Osteoblast (primary cell): ENCODE measurements at regions not wholly inside any gene's neighbourhood (a gene's known extent, or its start where the extent isn't known, plus 50 kb on each side); places are given as distances from the start of the nearest gene placed in this dataset.

Experiments used
- DNase-seq: peaks from one replicate; pipeline ENCODE4 v3.0.0; 2011; ENCODE audit warnings: low spot score, mixed read lengths; ENCODE audit not compliant: insufficient read length; ENCODE audit errors: missing footprints
- H2AFZ ChIP-seq: 2 replicates; pipeline ENCODE4 v1.6.0; 2011; ENCODE audit warnings: mild to moderate bottlenecking, low read length
- H3K27ac ChIP-seq: 2 replicates; pipeline ENCODE4 v1.5.1; 2011; ENCODE audit warnings: mild to moderate bottlenecking, low read depth, low read length, moderate library complexity
- H3K27me3 ChIP-seq: 2 replicates; pipeline ENCODE4 v1.6.0; 2012; ENCODE audit warnings: mild to moderate bottlenecking, control low read depth, inconsistent platforms, low read length, moderate library complexity; ENCODE audit not compliant: insufficient read depth
- H3K36me3 ChIP-seq: 2 replicates; pipeline ENCODE4 v1.5.1; 2011; ENCODE audit warnings: mild to moderate bottlenecking, low read length, control low read depth, moderate library complexity; ENCODE audit not compliant: insufficient read depth
- H3K4me1 ChIP-seq: 2 replicates; pipeline ENCODE4 v1.5.1; 2011; ENCODE audit warnings: mild to moderate bottlenecking, low read length, control low read depth, moderate library complexity; ENCODE audit not compliant: insufficient read depth
- H3K4me2 ChIP-seq: 2 replicates; pipeline ENCODE4 v1.6.0; 2011; ENCODE audit warnings: mild to moderate bottlenecking, low read length; ENCODE audit not compliant: insufficient read depth
- H3K4me3 ChIP-seq: fragments of 200-600 bp; sonication (generic); 3 replicates; pipeline ENCODE4 v1.5.1; 2012; ENCODE audit warnings: mild to moderate bottlenecking, low read length, inconsistent platforms; ENCODE audit not compliant: insufficient read depth
- H3K79me2 ChIP-seq: 2 replicates; pipeline ENCODE4 v1.6.0; 2012; ENCODE audit warnings: mild to moderate bottlenecking, low read length, control low read depth, inconsistent platforms; ENCODE audit not compliant: insufficient read depth
- H3K9me3 ChIP-seq: 2 replicates; pipeline ENCODE4 v1.5.1; 2011; ENCODE audit warnings: low read depth, low read length, control low read depth
- H4K20me1 ChIP-seq: 2 replicates; pipeline ENCODE4 v1.6.0; 2012; ENCODE audit warnings: mild to moderate bottlenecking, low read length, control low read depth; ENCODE audit not compliant: insufficient read depth
- TF ChIP-seq, protein P1 (sequence below): IDR thresholded peaks from 2 replicates; pipeline ENCODE4 v1.5.1; 2011; ENCODE audit warnings: mild to moderate bottlenecking, low read depth, low read length, moderate library complexity; ENCODE audit errors: extremely low read depth

- Histone ChIP-seq H3K79me2 (no peaks in the 10 kb centered on the region), H3K36me3 (no peaks in the 10 kb centered on the region), H3K4me1 (no peaks in the 10 kb centered on the region), H3K4me3 (no peak overlapping the region), H2AFZ (no peak overlapping the region), H3K27ac (no peak overlapping the region), H3K9me3 (no peaks in the 10 kb centered on the region), H3K4me2 (no peak overlapping the region), H4K20me1 (no peaks in the 10 kb centered on the region), H3K27me3 (no peaks in the 10 kb centered on the region)
- TF ChIP-seq, protein P1, sequence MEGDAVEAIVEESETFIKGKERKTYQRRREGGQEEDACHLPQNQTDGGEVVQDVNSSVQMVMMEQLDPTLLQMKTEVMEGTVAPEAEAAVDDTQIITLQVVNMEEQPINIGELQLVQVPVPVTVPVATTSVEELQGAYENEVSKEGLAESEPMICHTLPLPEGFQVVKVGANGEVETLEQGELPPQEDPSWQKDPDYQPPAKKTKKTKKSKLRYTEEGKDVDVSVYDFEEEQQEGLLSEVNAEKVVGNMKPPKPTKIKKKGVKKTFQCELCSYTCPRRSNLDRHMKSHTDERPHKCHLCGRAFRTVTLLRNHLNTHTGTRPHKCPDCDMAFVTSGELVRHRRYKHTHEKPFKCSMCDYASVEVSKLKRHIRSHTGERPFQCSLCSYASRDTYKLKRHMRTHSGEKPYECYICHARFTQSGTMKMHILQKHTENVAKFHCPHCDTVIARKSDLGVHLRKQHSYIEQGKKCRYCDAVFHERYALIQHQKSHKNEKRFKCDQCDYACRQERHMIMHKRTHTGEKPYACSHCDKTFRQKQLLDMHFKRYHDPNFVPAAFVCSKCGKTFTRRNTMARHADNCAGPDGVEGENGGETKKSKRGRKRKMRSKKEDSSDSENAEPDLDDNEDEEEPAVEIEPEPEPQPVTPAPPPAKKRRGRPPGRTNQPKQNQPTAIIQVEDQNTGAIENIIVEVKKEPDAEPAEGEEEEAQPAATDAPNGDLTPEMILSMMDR: no peak
- no peak for DNase-seq
These were observed 226.9 kb downstream of the PAX3 start for GRCh38 chr2:222071911-222072310.

DNA sequence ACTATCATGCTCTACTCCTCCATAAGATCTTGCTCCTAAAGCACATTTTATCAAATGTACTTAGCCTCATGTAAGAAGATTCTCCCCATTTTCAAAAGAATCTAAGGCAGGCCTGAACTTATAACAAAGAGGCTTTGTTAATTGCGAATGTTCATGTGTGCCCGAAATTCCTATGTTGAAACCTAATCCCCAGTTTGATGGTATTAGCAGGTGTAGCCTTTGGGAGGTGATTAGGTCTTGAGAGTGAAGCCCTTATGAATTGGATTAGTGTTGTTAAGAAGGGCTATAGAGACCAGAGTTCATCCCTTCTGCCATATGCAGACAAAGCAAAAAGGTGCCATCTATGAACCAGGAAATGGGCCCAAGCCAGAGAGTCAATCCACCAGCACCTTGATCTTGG is 234.5 kb downstream of the PAX3 start:
- Histone ChIP-seq H3K27me3 (no peaks in the 10 kb centered on the region), H3K9me3 (no peaks in the 10 kb centered on the region), H3K4me3 (no peak overlapping the region), H3K27ac (no peak overlapping the region), H3K79me2 (no peaks in the 10 kb centered on the region), H3K4me1 (no peaks in the 10 kb centered on the region), H4K20me1 (no peaks in the 10 kb centered on the region), H2AFZ (no peak overlapping the region), H3K4me2 (no peak overlapping the region), H3K36me3 (no peaks in the 10 kb centered on the region)
- TF ChIP-seq, protein P1: no peak
- DNase-seq: no peak

DNA sequence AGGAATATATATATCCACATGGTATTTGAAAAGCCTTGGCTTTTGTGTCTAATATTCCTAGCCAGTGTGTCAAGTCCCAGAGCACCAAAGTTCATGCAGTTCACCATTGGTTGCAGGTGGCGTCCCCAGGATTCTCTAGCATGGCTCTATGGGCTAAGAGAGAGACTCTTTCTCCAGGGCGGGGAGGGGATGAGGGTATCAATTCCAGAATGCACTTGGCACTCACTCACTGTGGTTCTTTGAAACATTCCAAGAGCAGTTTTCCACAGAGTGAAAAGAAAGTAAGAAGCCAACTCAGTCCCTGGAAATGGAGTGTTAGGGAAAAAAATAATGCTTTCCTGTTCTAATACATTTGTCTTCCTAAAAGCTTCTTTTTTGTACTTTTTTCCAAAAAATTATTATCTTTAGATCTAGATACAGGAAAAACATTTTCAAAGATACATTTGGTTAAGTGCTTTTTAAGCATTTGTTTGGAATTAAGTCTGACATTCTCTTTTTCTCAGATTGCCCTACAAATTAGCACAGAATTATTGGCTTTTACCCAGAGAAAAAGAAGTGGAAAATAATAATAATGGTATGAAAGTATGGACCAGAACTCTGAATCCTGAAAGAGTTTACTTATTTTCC is 239.9 kb downstream of the PAX3 start:
- no peak for DNase-seq
- no peaks in the 10 kb centered on the region for H3K27me3 ChIP-seq

DNA sequence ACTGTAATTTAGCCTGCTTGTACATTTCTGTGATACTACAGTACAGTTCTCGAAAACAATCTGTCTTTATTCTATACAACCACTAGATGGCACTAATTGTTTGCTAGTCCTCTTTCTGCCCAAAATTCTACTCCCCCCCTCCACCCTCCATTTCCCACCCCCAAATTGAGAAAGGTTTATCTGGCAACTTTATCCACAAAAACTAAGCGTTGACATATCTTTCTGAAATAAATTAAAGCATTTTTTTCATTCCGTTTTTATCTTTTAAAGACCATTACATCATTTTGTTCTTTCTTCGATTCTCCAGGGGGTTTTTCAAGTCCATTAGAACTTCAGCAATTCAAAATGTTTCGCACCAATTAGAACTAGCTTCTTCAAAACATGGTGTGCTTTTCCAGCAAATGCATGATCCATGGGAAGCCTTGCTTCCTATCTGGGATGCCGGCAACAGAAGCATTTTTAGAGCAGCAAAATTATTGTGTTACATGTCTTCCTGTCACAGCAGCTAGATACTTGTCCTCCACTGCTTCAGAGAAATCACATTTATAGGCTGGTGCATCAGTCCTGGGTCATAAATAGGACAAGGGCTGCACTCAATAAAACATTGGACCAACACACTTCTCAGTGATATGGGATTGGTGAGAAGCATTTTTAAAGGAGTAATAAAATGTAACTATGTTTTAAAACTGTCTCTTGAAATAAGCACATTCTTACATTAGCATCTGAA is 241.3 kb downstream of the PAX3 start:
- H3K4me1 ChIP-seq: no peaks in the 10 kb centered on the region
- DNase-seq: peak; percentile 73

More for the DNA sequence above, 239.9 kb downstream of the PAX3 start:
- Histone ChIP-seq H3K9me3 (no peaks in the 10 kb centered on the region), H3K36me3 (no peaks in the 10 kb centered on the region), H3K79me2 (no peaks in the 10 kb centered on the region), H3K4me3 (no peak overlapping the region), H4K20me1 (no peaks in the 10 kb centered on the region), H3K4me1 (no peaks in the 10 kb centered on the region), H2AFZ (no peak overlapping the region), H3K27ac (no peak overlapping the region), H3K4me2 (no peak overlapping the region)
- TF ChIP-seq, protein P1: no peak

More for the DNA sequence above, 241.3 kb downstream of the PAX3 start:
- no peaks in the 10 kb centered on the region for H3K36me3 ChIP-seq
- H3K27ac ChIP-seq: no peak overlapping the region
- H4K20me1 ChIP-seq: no peaks in the 10 kb centered on the region
- H3K27me3 ChIP-seq: no peaks in the 10 kb centered on the region
- no peak overlapping the region for H2AFZ ChIP-seq
- H3K79me2 ChIP-seq: no peaks in the 10 kb centered on the region
- no peak overlapping the region for H3K4me3 ChIP-seq
- TF ChIP-seq, protein P1: peak; percentile 55
- H3K4me2 ChIP-seq: no peak overlapping the region
- H3K9me3 ChIP-seq: no peaks in the 10 kb centered on the region
